GM11168 (cell line): ENCODE measurements at regions not wholly inside any gene's neighbourhood (a gene's known extent, or its start where the extent isn't known, plus 50 kb on each side); places are given as distances from the start of the nearest gene placed in this dataset.

ENCODE experiments used
- in situ Hi-C: fragments of 300-500 bp; cut with MboI; formaldehyde crosslinking; loops from one replicate; pipeline ENCODE4 v1.12.0; 2022; ENCODE audit warnings: low sequenced_read_pairs; ENCODE audit not compliant: unreplicated experiment

- in situ Hi-C loops, result no loop called here
These were observed 209.8 kb downstream of the SPTSSA start for GRCh38 chr14:34252227-34252626.

GRCh38 chr14:34251662-34252061, 210.4 kb downstream of the SPTSSA start:
- in situ Hi-C loops, result no loop called here

- in situ Hi-C loops, result no loop called here
These were observed 211.1 kb downstream of the SPTSSA start for GRCh38 chr14:34250959-34251358.

- in situ Hi-C loops, result no loop called here
These were observed 214.4 kb downstream of the SPTSSA start for GRCh38 chr14:34247605-34248004.

GRCh38 chr14:34246206-34246605, 215.8 kb downstream of the SPTSSA start:
- in situ Hi-C loops, result no loop called here

- in situ Hi-C loops, result no loop called here
These were observed 218.6 kb downstream of the SPTSSA start for GRCh38 chr14:34243401-34243800.

- in situ Hi-C loops, result no loop called here
These were observed 219.0 kb downstream of the SPTSSA start for GRCh38 chr14:34243001-34243400.

- in situ Hi-C loops, result no loop called here
These were observed 220.8 kb downstream of the SPTSSA start for GRCh38 chr14:34241185-34241711.

GRCh38 chr14:34238610-34239009, 223.4 kb downstream of the SPTSSA start:
- in situ Hi-C loops, result no loop called here

GRCh38 chr14:34237677-34238076, 224.4 kb downstream of the SPTSSA start:
- in situ Hi-C loops, result no loop called here

- in situ Hi-C loops, result no loop called here
These were observed 225.0 kb downstream of the SPTSSA start for GRCh38 chr14:34237081-34237480.

- in situ Hi-C loops, result no loop called here
These were observed 226.3 kb downstream of the SPTSSA start for GRCh38 chr14:34235643-34236300.

- in situ Hi-C loops, result no loop called here
These were observed 227.8 kb downstream of the SPTSSA start for GRCh38 chr14:34234258-34234657.

- in situ Hi-C loops, result no loop called here
These were observed 228.4 kb downstream of the SPTSSA start for GRCh38 chr14:34233619-34234018.

- in situ Hi-C loops, result no loop called here
These were observed 229.2 kb downstream of the SPTSSA start for GRCh38 chr14:34232790-34233189.

- in situ Hi-C loops, result no loop called here
These were observed 230.4 kb downstream of the SPTSSA start for GRCh38 chr14:34231626-34232025.

GRCh38 chr14:34229140-34229539, 232.9 kb downstream of the SPTSSA start:
- in situ Hi-C loops, result no loop called here

GRCh38 chr14:34228650-34228976, 233.4 kb downstream of the SPTSSA start:
- in situ Hi-C loops, result no loop called here

GRCh38 chr14:34227834-34228649, 234.0 kb downstream of the SPTSSA start:
- in situ Hi-C loops, result no loop called here

GRCh38 chr14:34224221-34224620, 237.8 kb downstream of the SPTSSA start:
- in situ Hi-C loops, result loop anchor here (5.0 kb wide), 1 partner anchor 387 kb away; no protein-coding TSS in a partner anchor

GRCh38 chr14:34223373-34224148, 238.5 kb downstream of the SPTSSA start:
- in situ Hi-C loops, result loop anchor here (5.0 kb wide), 1 partner anchor 386 kb away; no protein-coding TSS in a partner anchor
